ENCODE measurements at regions not wholly inside any gene's neighbourhood (a gene's known extent, or its start where the extent isn't known, plus 50 kb on each side); places are given as distances from the start of the nearest gene placed in this dataset.

DNA sequence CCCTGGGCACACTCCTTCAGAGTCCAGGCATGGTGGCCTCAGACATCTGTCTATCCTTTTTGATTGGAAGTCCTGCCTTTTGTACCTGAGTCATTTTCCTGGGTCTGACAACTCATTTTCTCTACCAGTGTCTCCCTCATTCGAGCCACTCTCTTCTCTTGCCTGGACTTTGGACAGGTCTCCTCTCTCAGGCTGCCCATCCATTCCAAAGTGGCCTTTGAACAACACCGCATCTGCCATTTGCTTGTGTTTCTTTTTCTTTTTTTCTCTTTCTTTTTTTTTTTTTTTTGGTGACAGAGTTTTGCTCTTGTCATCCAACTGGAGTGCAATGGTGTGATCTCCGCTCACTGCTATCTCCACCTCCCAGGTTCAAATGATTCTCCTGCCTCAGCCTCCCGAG lies 142.1 kb upstream of the COBL start:
- no peak for DNase-seq (ENCODE audit: low read depth)
- TF ChIP-seq, protein P1, sequence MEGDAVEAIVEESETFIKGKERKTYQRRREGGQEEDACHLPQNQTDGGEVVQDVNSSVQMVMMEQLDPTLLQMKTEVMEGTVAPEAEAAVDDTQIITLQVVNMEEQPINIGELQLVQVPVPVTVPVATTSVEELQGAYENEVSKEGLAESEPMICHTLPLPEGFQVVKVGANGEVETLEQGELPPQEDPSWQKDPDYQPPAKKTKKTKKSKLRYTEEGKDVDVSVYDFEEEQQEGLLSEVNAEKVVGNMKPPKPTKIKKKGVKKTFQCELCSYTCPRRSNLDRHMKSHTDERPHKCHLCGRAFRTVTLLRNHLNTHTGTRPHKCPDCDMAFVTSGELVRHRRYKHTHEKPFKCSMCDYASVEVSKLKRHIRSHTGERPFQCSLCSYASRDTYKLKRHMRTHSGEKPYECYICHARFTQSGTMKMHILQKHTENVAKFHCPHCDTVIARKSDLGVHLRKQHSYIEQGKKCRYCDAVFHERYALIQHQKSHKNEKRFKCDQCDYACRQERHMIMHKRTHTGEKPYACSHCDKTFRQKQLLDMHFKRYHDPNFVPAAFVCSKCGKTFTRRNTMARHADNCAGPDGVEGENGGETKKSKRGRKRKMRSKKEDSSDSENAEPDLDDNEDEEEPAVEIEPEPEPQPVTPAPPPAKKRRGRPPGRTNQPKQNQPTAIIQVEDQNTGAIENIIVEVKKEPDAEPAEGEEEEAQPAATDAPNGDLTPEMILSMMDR (IDR thresholded peaks at IDR 0.05; ENCODE audit: insufficient read depth, low read depth, low read length), result no peak
- H3K4me3 ChIP-seq (ENCODE audit: low read depth, low read length), result no peak overlapping the region

DNA sequence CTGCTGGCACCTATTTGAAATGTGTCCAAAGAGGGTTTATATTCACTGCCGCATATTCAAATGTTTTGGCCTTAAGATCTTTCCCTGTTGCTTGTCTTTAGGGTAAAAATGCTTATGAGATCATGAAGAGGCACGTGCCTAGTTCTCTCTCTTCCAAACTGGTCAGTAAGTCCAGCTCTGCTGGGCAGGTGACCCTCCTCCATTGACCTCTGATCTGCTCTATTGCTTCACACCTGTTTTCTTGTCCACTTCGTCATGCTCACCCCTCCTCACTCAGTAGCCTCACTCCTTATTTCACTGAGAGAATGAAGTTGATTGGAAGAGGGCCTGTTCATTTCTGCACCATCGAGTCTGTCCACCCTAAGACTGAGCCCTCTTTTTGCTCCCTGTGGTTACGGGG lies 140.5 kb upstream of the COBL start:
- DNase-seq (ENCODE audit: low read depth), result no peak
- H3K4me3 ChIP-seq (ENCODE audit: low read depth, low read length), result no peak overlapping the region
- TF ChIP-seq, protein P1 (IDR thresholded peaks at IDR 0.05; ENCODE audit: insufficient read depth, low read depth, low read length), result no peak

DNA sequence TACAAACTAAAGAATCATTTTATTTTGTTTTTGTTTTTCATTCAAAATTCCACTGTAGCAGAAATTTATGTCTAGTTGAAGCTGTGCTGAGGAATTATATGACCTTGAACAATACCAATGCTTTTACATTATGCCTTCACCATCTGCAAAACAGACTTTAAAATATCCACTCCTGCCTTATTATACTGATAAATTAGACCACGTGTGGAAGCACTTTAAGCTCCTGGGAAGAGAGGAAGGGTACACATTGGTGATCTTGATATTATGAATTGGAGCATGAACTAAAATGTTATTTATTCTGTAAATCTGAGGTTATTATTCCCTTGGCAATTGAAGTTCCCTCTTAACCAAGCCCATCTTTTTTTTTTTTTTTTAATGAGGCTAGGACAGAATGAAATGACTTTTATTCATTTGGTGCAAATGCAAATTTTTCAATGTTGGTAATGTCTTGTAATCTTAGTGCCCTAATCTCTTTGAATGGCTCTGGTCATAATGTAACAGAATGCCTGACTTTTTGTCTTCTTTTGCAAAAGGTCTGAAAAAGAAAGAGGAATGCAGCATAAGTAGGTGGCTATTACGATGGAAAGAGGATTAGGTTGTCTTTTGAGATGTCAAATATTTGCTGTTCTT lies 139.9 kb upstream of the COBL start:
- no peak overlapping the region for H3K4me3 ChIP-seq (ENCODE audit: low read depth, low read length)
- DNase-seq (ENCODE audit: low read depth), result no peak
- TF ChIP-seq, protein P1 (IDR thresholded peaks at IDR 0.05; ENCODE audit: insufficient read depth, low read depth, low read length), result no peak

DNA sequence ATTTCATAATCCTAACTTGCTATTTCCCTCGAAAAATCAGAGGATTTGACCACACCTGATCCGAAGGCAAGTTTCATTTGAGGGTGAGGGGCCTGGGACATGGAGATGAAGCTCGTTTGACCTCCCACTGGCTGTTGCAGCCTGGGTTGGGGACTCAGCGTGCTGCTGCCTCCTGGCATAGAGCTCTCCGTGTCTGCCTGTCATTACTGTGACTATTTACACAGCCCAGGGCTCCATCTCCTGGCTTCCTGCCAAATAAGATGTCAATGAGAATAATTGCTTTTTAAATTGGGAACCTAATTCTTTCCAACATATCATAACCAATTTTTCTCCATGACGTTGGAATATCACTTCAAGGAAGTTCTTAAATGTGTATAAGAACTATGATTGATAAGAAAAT lies 139.3 kb upstream of the COBL start:
- no peak for DNase-seq (ENCODE audit: low read depth)
- TF ChIP-seq, protein P1 (IDR thresholded peaks at IDR 0.05; ENCODE audit: insufficient read depth, low read depth, low read length), result no peak
- H3K4me3 ChIP-seq (ENCODE audit: low read depth, low read length), result no peak overlapping the region

DNA sequence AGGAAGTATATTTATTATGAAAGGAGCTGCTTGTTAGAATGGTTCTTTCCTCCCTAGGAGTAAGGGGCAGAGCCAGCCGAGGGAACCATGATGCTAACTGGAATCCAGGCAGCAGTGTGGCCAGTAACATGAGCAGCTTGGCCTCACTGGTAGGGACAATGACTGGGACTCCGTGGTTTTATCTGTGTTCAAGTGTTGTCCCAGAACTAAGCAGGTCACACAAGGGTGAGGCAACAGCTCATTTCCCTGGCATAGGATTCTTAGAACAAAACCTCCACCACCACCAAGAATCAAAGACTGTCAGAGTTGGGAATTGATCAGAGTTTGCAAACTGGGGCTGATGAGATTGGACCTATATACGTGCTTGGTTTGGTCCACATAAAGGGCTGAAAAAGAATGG lies 138.9 kb upstream of the COBL start:
- no peak overlapping the region for H3K4me3 ChIP-seq (ENCODE audit: low read depth, low read length)
- DNase-seq (ENCODE audit: low read depth), result no peak
- TF ChIP-seq, protein P1 (IDR thresholded peaks at IDR 0.05; ENCODE audit: insufficient read depth, low read depth, low read length), result no peak

DNA sequence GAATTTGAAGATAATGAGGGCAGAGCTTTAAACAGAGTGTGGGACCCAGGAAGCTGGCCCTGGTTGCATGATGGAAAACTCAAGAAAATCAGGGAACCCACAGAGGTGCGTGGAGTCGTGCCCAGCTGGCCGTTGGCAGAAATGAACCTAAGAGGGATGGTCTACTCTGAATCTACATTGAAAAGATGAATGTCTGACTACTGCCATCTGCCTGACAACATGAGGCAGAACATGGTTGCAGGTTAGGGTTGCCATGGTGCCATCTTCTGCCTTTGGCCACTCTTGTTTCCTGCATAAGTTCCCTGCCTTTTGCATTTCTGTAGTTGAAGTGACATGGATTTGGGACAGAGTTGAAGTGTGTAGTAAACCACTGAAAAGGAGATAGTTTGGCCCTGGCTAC lies 138.5 kb upstream of the COBL start:
- TF ChIP-seq, protein P1 (IDR thresholded peaks at IDR 0.05; ENCODE audit: insufficient read depth, low read depth, low read length), result no peak
- no peak for DNase-seq (ENCODE audit: low read depth)
- H3K4me3 ChIP-seq (ENCODE audit: low read depth, low read length), result no peak overlapping the region

DNA sequence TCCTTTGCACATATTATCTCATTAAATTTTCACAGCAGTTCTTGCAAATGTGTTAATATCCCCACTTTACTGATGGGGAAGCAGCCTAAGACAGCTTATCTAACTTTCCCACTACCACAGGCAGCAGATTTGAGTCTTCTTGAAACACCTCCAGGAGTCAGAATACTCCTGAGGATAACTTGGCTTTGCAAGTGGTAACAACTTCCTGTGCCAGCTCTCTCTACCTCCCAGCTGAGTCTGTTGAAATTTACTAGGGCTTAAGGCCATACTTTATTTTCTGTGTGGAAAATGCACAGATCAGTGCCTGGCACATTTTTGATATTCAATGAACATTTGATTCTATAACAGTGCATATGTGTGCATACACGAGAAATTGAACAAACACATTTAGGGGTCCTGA lies 136.1 kb upstream of the COBL start:
- H3K4me3 ChIP-seq (ENCODE audit: low read depth, low read length), result no peak overlapping the region
- DNase-seq (ENCODE audit: low read depth), result no peak
- TF ChIP-seq, protein P1 (IDR thresholded peaks at IDR 0.05; ENCODE audit: insufficient read depth, low read depth, low read length), result no peak

Data from fibroblast of villous mesenchyme (primary cell).